GM13976 (cell line): ENCODE measurements at regions not wholly inside any gene's neighbourhood (a gene's known extent, or its start where the extent isn't known, plus 50 kb on each side); places are given as distances from the start of the nearest gene placed in this dataset.

ENCODE experiments used
- DNase-seq: peaks from one replicate; pipeline ENCODE4 v3.0.0; 2012; ENCODE audit warnings: low spot score
- in situ Hi-C: fragments of 300-500 bp; cut with MboI; formaldehyde crosslinking; loops from one replicate; pipeline ENCODE4 v1.12.0; 2022; ENCODE audit warnings: low sequenced_read_pairs, mixed read lengths, inconsistent platforms; ENCODE audit not compliant: unreplicated experiment
- TF ChIP-seq, protein P1 (sequence below): IDR thresholded peaks from 2 replicates; pipeline ENCODE4 v1.5.1; 2012; ENCODE audit warnings: borderline replicate concordance, mild to moderate bottlenecking; ENCODE audit not compliant: insufficient read depth; ENCODE audit errors: extremely low read depth, missing control alignments, control extremely low read depth

DNA sequence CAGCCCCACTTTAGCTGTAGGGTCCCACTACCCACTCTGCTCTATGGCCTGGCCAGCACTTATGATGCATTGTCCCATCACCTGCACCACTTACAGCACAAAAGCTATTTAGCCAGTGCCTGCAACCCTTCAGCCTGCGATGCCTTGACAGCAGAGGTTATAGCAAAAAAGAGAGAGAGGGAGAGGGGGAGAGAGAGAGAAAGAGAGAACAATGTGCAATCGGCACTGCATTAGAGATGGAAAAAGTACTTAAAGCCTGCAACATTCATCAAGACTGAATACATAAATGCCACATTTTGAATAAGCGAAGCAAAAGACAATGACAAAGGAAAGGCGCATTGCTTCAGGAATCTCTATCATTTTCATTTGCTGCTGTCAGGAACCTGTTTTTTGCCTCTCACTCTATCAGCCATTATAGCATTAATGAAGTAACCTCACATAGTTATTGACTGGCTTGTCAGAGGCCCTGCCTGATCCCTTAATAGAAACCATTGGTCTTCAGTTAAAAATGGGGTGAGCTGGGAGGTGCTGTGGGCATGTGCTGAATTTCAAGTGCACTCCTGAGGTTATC lies 833.1 kb downstream of the BCL11A start:
- TF ChIP-seq, protein P1, sequence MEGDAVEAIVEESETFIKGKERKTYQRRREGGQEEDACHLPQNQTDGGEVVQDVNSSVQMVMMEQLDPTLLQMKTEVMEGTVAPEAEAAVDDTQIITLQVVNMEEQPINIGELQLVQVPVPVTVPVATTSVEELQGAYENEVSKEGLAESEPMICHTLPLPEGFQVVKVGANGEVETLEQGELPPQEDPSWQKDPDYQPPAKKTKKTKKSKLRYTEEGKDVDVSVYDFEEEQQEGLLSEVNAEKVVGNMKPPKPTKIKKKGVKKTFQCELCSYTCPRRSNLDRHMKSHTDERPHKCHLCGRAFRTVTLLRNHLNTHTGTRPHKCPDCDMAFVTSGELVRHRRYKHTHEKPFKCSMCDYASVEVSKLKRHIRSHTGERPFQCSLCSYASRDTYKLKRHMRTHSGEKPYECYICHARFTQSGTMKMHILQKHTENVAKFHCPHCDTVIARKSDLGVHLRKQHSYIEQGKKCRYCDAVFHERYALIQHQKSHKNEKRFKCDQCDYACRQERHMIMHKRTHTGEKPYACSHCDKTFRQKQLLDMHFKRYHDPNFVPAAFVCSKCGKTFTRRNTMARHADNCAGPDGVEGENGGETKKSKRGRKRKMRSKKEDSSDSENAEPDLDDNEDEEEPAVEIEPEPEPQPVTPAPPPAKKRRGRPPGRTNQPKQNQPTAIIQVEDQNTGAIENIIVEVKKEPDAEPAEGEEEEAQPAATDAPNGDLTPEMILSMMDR, result no peak
- DNase-seq, result no peak
- in situ Hi-C loops, result no loop called here

DNA sequence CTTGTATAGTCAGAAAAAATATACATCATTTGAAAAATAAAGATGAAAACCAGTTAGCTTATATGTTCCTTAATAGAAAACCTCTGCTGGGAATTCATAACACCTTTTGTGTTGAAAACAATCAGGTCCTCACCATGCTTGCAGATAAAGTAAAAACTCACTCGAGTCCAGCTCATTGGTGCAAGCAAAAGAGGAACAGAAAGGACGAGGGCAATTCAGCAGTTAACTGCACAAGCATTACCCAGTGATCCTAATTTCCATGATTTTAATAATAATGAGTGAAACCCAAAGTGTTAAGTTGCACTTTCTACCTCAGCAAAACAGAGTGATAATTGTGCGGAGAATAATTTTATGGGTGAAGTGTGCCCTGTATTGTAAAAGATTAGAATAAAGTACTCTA lies 839.9 kb downstream of the BCL11A start:
- TF ChIP-seq, protein P1, result no peak
- DNase-seq, result no peak
- in situ Hi-C loops, result no loop called here

DNA sequence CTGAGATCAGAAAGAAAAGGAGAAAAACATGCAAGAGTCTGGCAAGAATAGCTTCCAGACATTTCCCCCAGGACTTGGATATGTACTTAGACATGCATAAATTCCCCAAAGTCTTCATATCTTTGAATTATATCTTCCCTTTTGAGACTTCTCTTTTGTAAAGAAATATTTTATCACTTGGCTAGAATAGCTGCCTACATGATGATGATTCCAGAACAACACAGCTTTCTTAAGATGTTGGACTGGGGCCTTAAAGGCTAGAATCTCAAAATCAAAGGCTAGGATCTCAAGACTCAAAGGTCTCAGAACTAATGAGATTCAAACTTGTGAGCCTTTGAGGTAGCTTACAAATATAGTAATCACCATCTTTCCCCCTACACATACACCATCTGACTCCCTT lies 842.3 kb downstream of the BCL11A start:
- in situ Hi-C loops, result no loop called here
- TF ChIP-seq, protein P1, result no peak
- no peak for DNase-seq

DNA sequence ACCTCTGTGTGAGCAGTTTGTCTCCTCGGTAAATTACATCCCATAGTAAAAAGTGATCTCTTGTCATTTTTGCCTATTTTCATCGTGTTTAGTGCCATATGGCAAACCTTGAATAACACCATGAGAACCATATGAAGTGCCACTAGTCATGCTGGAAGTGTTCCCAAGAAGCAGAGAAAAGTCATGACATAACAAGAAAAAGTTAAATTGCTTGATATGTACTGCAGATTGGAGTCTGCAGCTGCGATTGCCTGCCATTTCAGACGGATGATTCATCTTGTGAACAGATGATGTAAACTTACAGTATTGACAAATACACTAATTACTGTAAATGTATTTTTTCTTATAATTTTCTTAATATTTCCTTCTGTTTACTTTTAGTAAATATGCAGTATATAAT lies 846.7 kb downstream of the BCL11A start:
- no peak for DNase-seq
- in situ Hi-C loops, result no loop called here
- TF ChIP-seq, protein P1, result no peak

DNA sequence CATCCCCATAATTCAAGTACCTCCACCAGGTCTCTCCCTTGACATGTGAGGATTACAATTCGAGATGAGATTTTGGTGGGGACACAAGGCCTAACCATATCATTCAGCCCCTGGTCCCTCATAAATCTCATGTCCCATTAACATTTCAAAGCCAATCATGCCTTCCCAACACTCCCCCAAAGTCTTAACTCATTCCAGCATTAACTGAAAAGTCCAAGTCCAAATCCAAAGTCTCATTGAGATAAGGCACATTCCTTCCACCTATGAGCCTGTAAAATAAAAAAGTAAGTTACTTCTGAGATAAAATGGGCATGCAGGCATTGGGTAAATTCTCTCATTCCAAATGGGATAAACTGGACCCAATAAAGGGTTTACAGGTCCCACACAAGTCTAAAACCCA lies 849.7 kb downstream of the BCL11A start:
- no peak for DNase-seq
- in situ Hi-C loops, result no loop called here
- TF ChIP-seq, protein P1, result no peak

DNA sequence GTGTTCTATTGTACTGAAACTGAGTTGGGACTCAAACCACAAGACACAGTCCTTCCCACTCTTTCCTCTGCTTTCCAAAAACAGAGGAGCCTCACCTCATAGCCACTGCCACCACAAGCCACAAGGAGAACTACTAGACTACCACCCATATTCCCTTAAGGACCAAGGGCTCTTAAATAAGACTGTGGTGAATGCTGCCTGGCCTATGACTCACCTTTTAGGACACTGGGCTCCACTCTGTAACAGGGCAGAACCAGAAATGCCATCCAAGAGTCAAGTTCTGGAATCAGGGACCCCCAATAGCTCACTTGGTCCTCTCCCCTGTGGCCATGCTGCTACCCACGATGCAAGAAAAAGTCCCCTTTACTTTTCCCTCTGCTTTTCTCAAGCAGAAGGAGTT lies 851.4 kb downstream of the BCL11A start:
- in situ Hi-C loops, result no loop called here
- TF ChIP-seq, protein P1, result no peak
- DNase-seq, result no peak
